Natural killer cell (primary cell): ENCODE measurements at regions not wholly inside any gene's neighbourhood (a gene's known extent, or its start where the extent isn't known, plus 50 kb on each side); places are given as distances from the start of the nearest gene placed in this dataset.

Experiments used
- ATAC-seq, 3 donors: fragments of 150-1000 bp in 2 of 3; fragments of 200-7000 bp in 1 of 3; cut with Tn5 transposase; 1 replicate in 1 of 3; 2 replicates in 2 of 3; pipeline ENCODE4 v1.10.0; 2021; ENCODE audit warnings: mild to moderate bottlenecking in 2 of 3, moderate library complexity in 2 of 3
- DNase-seq, 2 donors: peaks; one replicate each; pipeline versions ENCODE4 v3.0.0 to v3.0.0-alpha.2; 2013 to 2021; ENCODE audit warnings: mixed read lengths in 1 of 2
- H3K27ac ChIP-seq: one replicate; pipeline ENCODE4 v1.5.1; 2013; ENCODE audit warnings: mild to moderate bottlenecking, low read length
- H3K27me3 ChIP-seq: one replicate; pipeline ENCODE4 v1.6.1; 2013; ENCODE audit warnings: low read length; ENCODE audit not compliant: control insufficient read depth, insufficient read depth
- H3K36me3 ChIP-seq: one replicate; pipeline ENCODE4 v1.6.1; 2013; ENCODE audit warnings: low read length; ENCODE audit not compliant: control insufficient read depth, insufficient read depth
- H3K4me1 ChIP-seq: one replicate; pipeline ENCODE4 v1.6.1; 2013; ENCODE audit warnings: low read length; ENCODE audit not compliant: control insufficient read depth, insufficient read depth
- H3K4me3 ChIP-seq: one replicate; pipeline ENCODE4 v1.5.1; 2013; ENCODE audit warnings: low read length
- H3K9me3 ChIP-seq: one replicate; pipeline ENCODE4 v1.6.1; 2013; ENCODE audit warnings: low read length; ENCODE audit not compliant: control insufficient read depth, insufficient read depth
- H3K27ac Mint-ChIP-seq, 2 donors: one replicate each; pipeline ENCODE4 v1.8.0; 2022; ENCODE audit warnings: mild to moderate bottlenecking in 2 of 2, mixed read lengths in 2 of 2, moderate library complexity in 1 of 2
- H3K27me3 Mint-ChIP-seq, 2 donors: one replicate each; pipeline ENCODE4 v1.8.0; 2022; ENCODE audit warnings: low read depth in 2 of 2, mixed read lengths in 2 of 2
- H3K36me3 Mint-ChIP-seq: one replicate; pipeline ENCODE4 v1.8.0; 2022; ENCODE audit warnings: mixed read lengths
- H3K4me1 Mint-ChIP-seq, 2 donors: one replicate each; pipeline ENCODE4 v1.8.0; 2022; ENCODE audit warnings: mixed read lengths in 2 of 2
- H3K4me3 Mint-ChIP-seq: one replicate; pipeline ENCODE4 v1.8.0; 2022; ENCODE audit warnings: mild to moderate bottlenecking, moderate library complexity, mixed read lengths
- H3K9me3 Mint-ChIP-seq, 2 donors: one replicate each; pipeline ENCODE4 v1.8.0; 2022; ENCODE audit warnings: mixed read lengths in 2 of 2
- WGBS: methylation state at CpG from one replicate; pipeline ENCODE4 v1.1.7; 2013; ENCODE audit warnings: missing lambda C conversion rate; ENCODE audit not compliant: insufficient coverage; 5-methylcytosine and 5-hydroxymethylcytosine counted together
- intact Hi-C: fragments of 100-400 bp; cut with micrococcal nuclease; formaldehyde crosslinking; loops from one replicate; pipeline ENCODE4 v1.14.2; 2022
- TF ChIP-seq, protein P1 (sequence below): fragments of 200-600 bp; IDR thresholded peaks from one replicate; pipeline ENCODE4 v1.8.0; 2022; ENCODE audit warnings: antibody characterized with exemption

DNA sequence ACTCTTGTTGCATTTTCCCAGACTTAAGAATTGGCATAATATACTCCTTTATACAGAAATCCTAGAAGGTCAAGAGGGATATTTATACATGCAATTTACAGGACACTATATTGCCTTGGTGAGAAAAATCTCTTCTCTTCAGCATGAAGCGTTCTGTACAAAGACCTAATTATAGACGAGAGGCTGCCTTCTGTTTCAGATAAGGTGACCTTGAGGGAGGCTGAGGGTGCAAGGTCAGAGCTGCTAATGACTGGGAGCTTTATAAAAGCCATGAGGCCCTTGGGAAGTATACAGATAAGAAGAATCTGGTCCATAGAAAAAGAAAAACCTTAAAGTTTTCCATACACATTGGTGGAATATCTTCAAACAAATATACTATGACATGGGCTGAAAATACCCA lies 156.3 kb upstream of the SOX9 start:
- no peaks in the 10 kb centered on the region for H3K27me3 ChIP-seq
- H3K27ac ChIP-seq, result no peak overlapping the region
- Mint-ChIP-seq H3K4me1 (no peaks in the 10 kb centered on the region), H3K4me3 (no peak overlapping the region), H3K9me3 (peaks cover 2 to 6% of the 10 kb centered on the region in 2 donors), H3K36me3 (no peaks in the 10 kb centered on the region), H3K27me3 (no peaks in the 10 kb centered on the region), H3K27ac (no peak overlapping the region)
- WGBS, result 73% methylated on average over 2 of the region's 2 CpGs
- no peak overlapping the region for H3K4me3 ChIP-seq
- intact Hi-C loops, result no loop called here
- no peaks in the 10 kb centered on the region for H3K4me1 ChIP-seq
- DNase-seq (no peak), ATAC-seq (no peak)
- TF ChIP-seq, protein P1, sequence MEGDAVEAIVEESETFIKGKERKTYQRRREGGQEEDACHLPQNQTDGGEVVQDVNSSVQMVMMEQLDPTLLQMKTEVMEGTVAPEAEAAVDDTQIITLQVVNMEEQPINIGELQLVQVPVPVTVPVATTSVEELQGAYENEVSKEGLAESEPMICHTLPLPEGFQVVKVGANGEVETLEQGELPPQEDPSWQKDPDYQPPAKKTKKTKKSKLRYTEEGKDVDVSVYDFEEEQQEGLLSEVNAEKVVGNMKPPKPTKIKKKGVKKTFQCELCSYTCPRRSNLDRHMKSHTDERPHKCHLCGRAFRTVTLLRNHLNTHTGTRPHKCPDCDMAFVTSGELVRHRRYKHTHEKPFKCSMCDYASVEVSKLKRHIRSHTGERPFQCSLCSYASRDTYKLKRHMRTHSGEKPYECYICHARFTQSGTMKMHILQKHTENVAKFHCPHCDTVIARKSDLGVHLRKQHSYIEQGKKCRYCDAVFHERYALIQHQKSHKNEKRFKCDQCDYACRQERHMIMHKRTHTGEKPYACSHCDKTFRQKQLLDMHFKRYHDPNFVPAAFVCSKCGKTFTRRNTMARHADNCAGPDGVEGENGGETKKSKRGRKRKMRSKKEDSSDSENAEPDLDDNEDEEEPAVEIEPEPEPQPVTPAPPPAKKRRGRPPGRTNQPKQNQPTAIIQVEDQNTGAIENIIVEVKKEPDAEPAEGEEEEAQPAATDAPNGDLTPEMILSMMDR, result no peak
- H3K36me3 ChIP-seq, result no peaks in the 10 kb centered on the region
- H3K9me3 ChIP-seq, result peaks cover 3% of the 10 kb centered on the region

DNA sequence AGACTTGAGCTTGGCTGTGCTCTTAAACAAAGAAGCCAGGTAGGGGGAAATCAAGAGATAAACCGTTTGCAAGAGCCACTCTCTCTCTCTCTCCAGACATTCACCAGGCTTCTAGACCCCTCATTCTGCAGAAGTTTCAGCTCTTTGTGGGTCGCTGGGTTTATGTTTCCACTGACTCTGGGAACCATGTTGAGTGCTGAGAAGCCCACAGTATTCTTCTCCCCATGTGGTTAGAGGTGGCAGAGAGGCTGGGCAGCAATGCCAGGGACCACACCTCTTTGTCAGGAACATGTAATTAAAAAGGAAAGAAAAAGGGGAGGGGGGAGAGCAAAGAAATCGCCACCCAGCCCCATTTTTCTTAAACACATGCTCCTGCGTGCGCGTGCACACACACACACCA lies 154.8 kb upstream of the SOX9 start:
- Histone ChIP-seq H3K36me3 (no peaks in the 10 kb centered on the region), H3K4me1 (no peaks in the 10 kb centered on the region), H3K27me3 (no peaks in the 10 kb centered on the region), H3K4me3 (no peak overlapping the region), H3K9me3 (peaks cover 3% of the 10 kb centered on the region), H3K27ac (no peak overlapping the region)
- Mint-ChIP-seq H3K9me3 (peaks cover 0 to 3% of the 10 kb centered on the region in 2 donors), H3K27me3 (no peaks in the 10 kb centered on the region), H3K36me3 (no peaks in the 10 kb centered on the region), H3K4me3 (no peak overlapping the region), H3K4me1 (no peaks in the 10 kb centered on the region), H3K27ac (no peak overlapping the region)
- intact Hi-C loops, result no loop called here
- TF ChIP-seq, protein P1, result no peak
- DNase-seq, result no peak
- 63% methylated on average over 6 of the region's 6 CpGs for whole genome bisulfite sequencing
- no peak for ATAC-seq

DNA sequence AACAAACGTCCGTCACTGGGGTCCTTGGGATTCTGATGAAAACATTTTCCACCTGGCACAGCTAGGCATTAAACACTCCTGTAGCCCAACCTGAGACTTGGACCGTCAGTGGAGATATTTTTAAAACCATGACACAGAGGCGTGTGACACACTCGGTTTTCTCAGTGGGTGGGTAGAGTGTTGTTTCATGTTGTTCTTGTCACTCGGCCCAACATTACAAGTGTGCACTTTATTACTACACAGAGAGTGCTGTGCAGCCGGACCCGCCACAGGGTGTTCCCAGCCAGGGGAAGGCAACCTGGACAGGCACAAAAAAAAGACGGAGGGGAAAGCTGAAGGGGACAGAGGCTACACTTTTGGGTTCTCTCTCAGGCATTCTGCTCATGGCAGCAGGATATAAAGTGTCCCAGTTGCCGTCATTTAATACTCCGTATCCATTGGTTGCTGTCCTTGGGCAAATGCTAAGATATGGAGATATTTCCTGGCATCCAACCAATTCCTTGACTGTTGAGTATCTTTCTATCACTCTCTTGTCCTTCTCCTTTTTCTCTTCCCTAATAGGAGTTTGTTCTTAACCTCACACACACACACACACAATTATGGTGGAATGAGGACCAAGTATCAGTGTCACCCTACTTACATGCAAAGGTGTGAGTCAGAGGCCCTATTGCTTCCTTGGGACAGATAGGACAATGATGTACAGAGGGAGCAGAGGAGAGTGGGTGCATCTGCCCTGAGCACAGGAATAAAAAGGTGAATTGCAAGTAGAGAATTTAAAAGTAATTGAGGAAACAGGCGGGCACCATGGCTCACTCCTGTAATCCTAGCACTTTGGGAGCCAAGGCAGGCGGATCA lies 154.1 kb upstream of the SOX9 start:
- Mint-ChIP-seq H3K27me3 (no peaks in the 10 kb centered on the region), H3K4me3 (no peak overlapping the region), H3K4me1 (no peaks in the 10 kb centered on the region), H3K9me3 (peaks cover 0 to 5% of the 10 kb centered on the region in 2 donors), H3K27ac (no peak overlapping the region), H3K36me3 (no peaks in the 10 kb centered on the region)
- Histone ChIP-seq H3K27me3 (no peaks in the 10 kb centered on the region), H3K27ac (no peak overlapping the region), H3K4me1 (no peaks in the 10 kb centered on the region), H3K4me3 (no peak overlapping the region), H3K36me3 (no peaks in the 10 kb centered on the region), H3K9me3 (peaks cover 2% of the 10 kb centered on the region)
- WGBS, result 87% methylated on average over 13 of the region's 13 CpGs
- no peak for ATAC-seq
- intact Hi-C loops, result no loop called here
- DNase-seq, result no peak
- TF ChIP-seq, protein P1, result no peak

DNA sequence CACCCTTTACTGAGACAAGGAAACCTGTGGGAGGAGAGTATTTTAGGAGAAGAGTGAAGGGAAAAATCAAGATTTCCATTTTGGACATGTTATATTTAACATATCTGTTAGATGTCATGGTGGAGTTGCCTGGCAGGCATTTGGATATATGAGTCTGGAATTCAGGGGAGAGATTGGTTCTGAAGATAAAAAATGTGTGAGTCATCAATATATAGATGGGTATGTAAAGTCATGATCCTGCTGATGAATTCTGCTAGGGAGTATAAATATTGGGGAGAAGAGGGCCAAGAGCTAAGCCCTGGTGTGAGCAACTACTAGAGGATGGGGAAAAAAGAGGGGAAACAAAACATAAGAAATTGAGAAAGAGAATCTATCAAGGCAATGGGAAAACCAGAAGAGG lies 151.3 kb upstream of the SOX9 start:
- H3K4me1 ChIP-seq, result no peaks in the 10 kb centered on the region
- H3K27ac Mint-ChIP-seq, result no peak overlapping the region
- no peak for ATAC-seq
- no peaks in the 10 kb centered on the region for H3K27me3 Mint-ChIP-seq
- H3K9me3 Mint-ChIP-seq, result peaks cover 0 to 4% of the 10 kb centered on the region in 2 donors
- TF ChIP-seq, protein P1, result no peak
- H3K27ac ChIP-seq, result no peak overlapping the region
- H3K27me3 ChIP-seq, result no peaks in the 10 kb centered on the region
- no peaks in the 10 kb centered on the region for H3K36me3 Mint-ChIP-seq
- H3K4me3 Mint-ChIP-seq, result no peak overlapping the region
- intact Hi-C loops, result no loop called here
- H3K36me3 ChIP-seq, result no peaks in the 10 kb centered on the region
- H3K9me3 ChIP-seq, result no peaks in the 10 kb centered on the region
- DNase-seq, result no peak
- no peaks in the 10 kb centered on the region for H3K4me1 Mint-ChIP-seq
- no peak overlapping the region for H3K4me3 ChIP-seq
